HG02884 (cell line): ENCODE measurements at regions not wholly inside any gene's neighbourhood (a gene's known extent, or its start where the extent isn't known, plus 50 kb on each side); places are given as distances from the start of the nearest gene placed in this dataset.

ENCODE experiments used
- ATAC-seq: cut with Tn5 transposase; IDR thresholded peaks from one replicate; pipeline ENCODE4 v1.9.1; 2021; ENCODE audit warnings: mild to moderate bottlenecking, moderate library complexity; ENCODE audit not compliant: unreplicated experiment

GRCh38 chr14:66046035-66046434 is 440.1 kb upstream of the CCDC196 start:
- no peak for ATAC-seq

- ATAC-seq, result no peak
These were observed 439.6 kb upstream of the CCDC196 start for GRCh38 chr14:66046591-66046990.

GRCh38 chr14:66056268-66056907 is 429.8 kb upstream of the CCDC196 start:
- ATAC-seq, result no peak

- no peak for ATAC-seq
These were observed 429.1 kb upstream of the CCDC196 start for GRCh38 chr14:66056926-66057552.

GRCh38 chr14:66065188-66065587 is 421.0 kb upstream of the CCDC196 start:
- ATAC-seq, result no peak

- ATAC-seq, result no peak
These were observed 419.0 kb upstream of the CCDC196 start for GRCh38 chr14:66066981-66067776.

GRCh38 chr14:66069036-66069435 is 417.1 kb upstream of the CCDC196 start:
- no peak for ATAC-seq

- ATAC-seq, result no peak
These were observed 416.2 kb upstream of the CCDC196 start for GRCh38 chr14:66069830-66070541.

GRCh38 chr14:66070542-66071319 is 415.4 kb upstream of the CCDC196 start:
- no peak for ATAC-seq

- ATAC-seq, result no peak
These were observed 413.7 kb upstream of the CCDC196 start for GRCh38 chr14:66072190-66073084.

GRCh38 chr14:66074537-66074936 is 411.6 kb upstream of the CCDC196 start:
- ATAC-seq, result no peak

GRCh38 chr14:66076176-66076575 is 410.0 kb upstream of the CCDC196 start:
- no peak for ATAC-seq

GRCh38 chr14:66078006-66078405 is 408.2 kb upstream of the CCDC196 start:
- ATAC-seq, result no peak

GRCh38 chr14:66081594-66082376 is 404.4 kb upstream of the CCDC196 start:
- ATAC-seq, result no peak

- no peak for ATAC-seq
These were observed 400.9 kb upstream of the CCDC196 start for GRCh38 chr14:66085224-66085623.

- ATAC-seq, result no peak
These were observed 400.5 kb upstream of the CCDC196 start for GRCh38 chr14:66085665-66086064.

- no peak for ATAC-seq
These were observed 398.9 kb upstream of the CCDC196 start for GRCh38 chr14:66087231-66087630.

- no peak for ATAC-seq
These were observed 397.5 kb upstream of the CCDC196 start for GRCh38 chr14:66088656-66089055.

- no peak for ATAC-seq
These were observed 394.0 kb upstream of the CCDC196 start for GRCh38 chr14:66092206-66092605.
